ENCODE measurements at regions not wholly inside any gene's neighbourhood (a gene's known extent, or its start where the extent isn't known, plus 50 kb on each side); places are given as distances from the start of the nearest gene placed in this dataset.

GRCh38 chr20:40457404-40457803, 231.6 kb downstream of the MAFB start:
- no peaks in the 10 kb centered on the region for H4K20me1 ChIP-seq (ENCODE audit: insufficient read depth, low read length)
- no peak overlapping the region for H3K4me3 ChIP-seq (replicated peaks in 1 of 3; ENCODE audit: low read depth in 2 of 3, low read length in 3 of 3)
- H3K4me2 ChIP-seq (replicated peaks; ENCODE audit: extremely low read depth, low read length, poor library complexity, severe bottlenecking) = no peak overlapping the region
- no peak overlapping the region for H3K27ac Mint-ChIP-seq
- H3K9me3 Mint-ChIP-seq = peaks cover 0 to 7% (median 4%) of the 10 kb centered on the region in 7 donors
- H3K79me2 ChIP-seq (ENCODE audit: insufficient read depth, low read length) = no peaks in the 10 kb centered on the region
- H3K9ac ChIP-seq (ENCODE audit: insufficient read depth, low read length, poor library complexity, severe bottlenecking) = no peak overlapping the region
- peaks cover 0 to 3% of the 10 kb centered on the region in 2 donors for H3K36me3 Mint-ChIP-seq
- no peak overlapping the region for H2AFZ ChIP-seq (ENCODE audit: insufficient read depth, low read depth, low read length, poor library complexity, severe bottlenecking)
- no peak overlapping the region for H3K4me3 Mint-ChIP-seq
- H3K27ac ChIP-seq (ENCODE audit: low read depth in 1 of 2, low read length in 2 of 2) = no peak overlapping the region
- H3K4me1 ChIP-seq (ENCODE audit: control insufficient read depth in 1 of 2, insufficient read depth in 2 of 2, low read length in 2 of 2) = peaks cover 5 to 9% of the 10 kb centered on the region in 2 donors
- H3K4me1 Mint-ChIP-seq = peaks cover 8% of the 10 kb centered on the region
- H3K27me3 ChIP-seq (ENCODE audit: control insufficient read depth in 2 of 2, insufficient read depth in 2 of 2, low read length in 2 of 2) = peaks cover 4 to 11% of the 10 kb centered on the region in 2 donors
- peaks cover 14 to 25% (median 17%) of the 10 kb centered on the region in 3 donors for H3K27me3 Mint-ChIP-seq (ENCODE audit: low read depth in 3 of 3)
- 100% methylated on average over 1 of the region's 3 CpGs for WGBS (ENCODE audit: insufficient coverage)
- intact Hi-C loops (cut with micrococcal nuclease) = no loop called here
- no peaks in the 10 kb centered on the region for H3K9me3 ChIP-seq (replicated peaks in 1 of 2; ENCODE audit: control insufficient read depth in 1 of 2, insufficient read depth in 1 of 2, low read length in 2 of 2)
- no peaks in the 10 kb centered on the region for H3K36me3 ChIP-seq (replicated peaks in 1 of 2; ENCODE audit: control insufficient read depth in 1 of 2, insufficient read depth in 2 of 2, low read length in 2 of 2)
- DNase-seq = no peak
- no peak for TF ChIP-seq CTCF (IDR thresholded peaks at IDR 0.05)

- WGBS (ENCODE audit: insufficient coverage) = no CpG with 5 or more reads among the region's 3 CpGs
- Histone ChIP-seq H3K36me3 (replicated peaks in 1 of 2; ENCODE audit: control insufficient read depth in 1 of 2, insufficient read depth in 2 of 2, low read length in 2 of 2) (no peaks in the 10 kb centered on the region), H3K27ac (ENCODE audit: low read depth in 1 of 2, low read length in 2 of 2) (no peak overlapping the region), H4K20me1 (ENCODE audit: insufficient read depth, low read length) (no peaks in the 10 kb centered on the region), H3K4me3 (replicated peaks in 1 of 3; ENCODE audit: low read depth in 2 of 3, low read length in 3 of 3) (no peak overlapping the region), H3K4me1 (ENCODE audit: control insufficient read depth in 1 of 2, insufficient read depth in 2 of 2, low read length in 2 of 2) (no peaks in the 10 kb centered on the region), H2AFZ (ENCODE audit: insufficient read depth, low read depth, low read length, poor library complexity, severe bottlenecking) (no peak overlapping the region), H3K4me2 (replicated peaks; ENCODE audit: extremely low read depth, low read length, poor library complexity, severe bottlenecking) (no peak overlapping the region), H3K79me2 (ENCODE audit: insufficient read depth, low read length) (no peaks in the 10 kb centered on the region), H3K27me3 (ENCODE audit: control insufficient read depth in 2 of 2, insufficient read depth in 2 of 2, low read length in 2 of 2) (peaks cover 8 to 16% of the 10 kb centered on the region in 2 donors), H3K9me3 (replicated peaks in 1 of 2; ENCODE audit: control insufficient read depth in 1 of 2, insufficient read depth in 1 of 2, low read length in 2 of 2) (no peaks in the 10 kb centered on the region), H3K9ac (ENCODE audit: insufficient read depth, low read length, poor library complexity, severe bottlenecking) (no peak overlapping the region)
- Mint-ChIP-seq H3K4me1 (peaks cover 2% of the 10 kb centered on the region), H3K27me3 (ENCODE audit: low read depth in 3 of 3) (peaks cover 17 to 32% (median 29%) of the 10 kb centered on the region in 3 donors), H3K27ac (no peak overlapping the region), H3K4me3 (no peak overlapping the region), H3K9me3 (peaks cover 0 to 4% (median 0%) of the 10 kb centered on the region in 7 donors), H3K36me3 (no peaks in the 10 kb centered on the region)
- TF ChIP-seq CTCF (IDR thresholded peaks at IDR 0.05) = no peak
- no peak for DNase-seq
- intact Hi-C loops (cut with micrococcal nuclease) = no loop called here
These were observed 236.3 kb downstream of the MAFB start for GRCh38 chr20:40452758-40453157.
